IgD-negative memory B cell (primary cell): ENCODE measurements at regions not wholly inside any gene's neighbourhood (a gene's known extent, or its start where the extent isn't known, plus 50 kb on each side); places are given as distances from the start of the nearest gene placed in this dataset.

Source experiments
- H3K27ac Mint-ChIP-seq, 3 donors: one replicate each; pipeline ENCODE4 v1.8.0; 2020 to 2022; ENCODE audit warnings: mild to moderate bottlenecking in 3 of 3, mixed read lengths in 3 of 3, moderate library complexity in 1 of 3
- H3K27me3 Mint-ChIP-seq: one replicate; pipeline ENCODE4 v1.8.0; 2021; ENCODE audit warnings: mixed read lengths
- H3K36me3 Mint-ChIP-seq: one replicate; pipeline ENCODE4 v1.8.0; 2020; ENCODE audit warnings: mild to moderate bottlenecking, mixed read lengths
- H3K4me1 Mint-ChIP-seq, 3 donors: one replicate each; pipeline ENCODE4 v1.8.0; 2020 to 2022; ENCODE audit warnings: mixed read lengths in 3 of 3, mild to moderate bottlenecking in 1 of 3
- H3K4me3 Mint-ChIP-seq, 4 donors: one replicate each; pipeline ENCODE4 v1.8.0; 2020 to 2022; ENCODE audit warnings: mild to moderate bottlenecking in 4 of 4, mixed read lengths in 4 of 4, moderate library complexity in 3 of 4
- H3K9me3 Mint-ChIP-seq, 3 donors: one replicate each; pipeline ENCODE4 v1.8.0; 2020 to 2021; ENCODE audit warnings: mixed read lengths in 3 of 3, mild to moderate bottlenecking in 1 of 3

DNA sequence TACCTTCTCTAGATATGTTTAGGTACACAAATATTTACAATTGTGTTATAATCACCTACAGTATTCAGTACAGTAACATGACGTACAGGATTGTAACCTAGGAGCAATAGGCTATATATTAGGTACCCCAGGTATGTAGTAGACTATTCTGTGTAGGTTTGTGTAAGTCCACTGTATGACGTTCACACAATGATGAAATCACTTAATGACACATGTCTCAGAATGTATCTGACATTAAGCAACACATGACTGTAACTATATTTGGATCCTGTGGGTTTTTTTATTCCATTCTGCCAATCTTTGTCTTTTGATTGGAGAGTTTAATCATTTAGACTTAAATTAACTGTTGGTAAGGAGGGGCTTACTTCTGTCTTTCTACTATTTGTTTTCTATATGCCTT is 52.1 kb downstream of the STYXL2 start:
- H3K9me3 Mint-ChIP-seq: peaks cover 2 to 18% (median 14%) of the 10 kb centered on the region in 3 donors
- no peak overlapping the region for H3K4me3 Mint-ChIP-seq
- peaks cover 11% of the 10 kb centered on the region for H3K27me3 Mint-ChIP-seq
- H3K36me3 Mint-ChIP-seq: peaks cover 2% of the 10 kb centered on the region
- no peak overlapping the region for H3K27ac Mint-ChIP-seq
- no peaks in the 10 kb centered on the region for H3K4me1 Mint-ChIP-seq

DNA sequence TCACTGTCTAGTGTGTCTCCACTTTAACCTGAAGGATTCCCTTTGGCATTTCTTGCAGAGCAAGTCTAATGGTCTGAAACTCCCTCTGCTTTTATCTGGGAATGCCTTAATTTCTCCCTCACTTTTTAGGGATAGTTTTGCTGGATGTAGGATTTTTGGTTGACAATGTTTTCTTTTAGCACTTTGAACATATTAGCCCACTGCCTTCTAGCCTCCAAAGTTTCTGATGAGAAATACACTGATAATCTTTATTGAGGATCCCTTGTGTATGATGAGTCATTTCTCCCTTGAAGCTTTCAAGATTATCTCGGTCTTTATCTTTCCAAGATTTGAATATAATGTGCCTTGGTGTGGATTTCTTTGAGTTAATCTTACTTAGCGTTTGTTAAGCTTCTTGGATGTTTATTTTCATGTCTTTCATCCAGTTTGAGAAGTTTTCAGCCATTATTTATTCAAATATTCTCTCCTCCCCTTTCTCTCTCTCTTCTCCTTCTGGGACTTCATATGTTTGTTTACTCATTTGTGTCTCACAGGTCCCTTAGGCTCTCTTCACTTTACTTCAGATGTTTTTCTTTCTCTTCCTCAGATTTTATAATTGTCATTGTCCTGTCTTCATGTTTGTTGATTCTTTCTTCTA is 53.1 kb downstream of the STYXL2 start:
- Mint-ChIP-seq H3K27ac (no peak overlapping the region), H3K4me1 (no peaks in the 10 kb centered on the region), H3K9me3 (peaks cover 2 to 16% (median 14%) of the 10 kb centered on the region in 3 donors), H3K36me3 (peaks cover 3% of the 10 kb centered on the region), H3K27me3 (peaks cover 13% of the 10 kb centered on the region), H3K4me3 (no peak overlapping the region)

- Mint-ChIP-seq H3K4me3 (no peak overlapping the region), H3K4me1 (no peaks in the 10 kb centered on the region), H3K9me3 (peaks cover 2 to 16% (median 14%) of the 10 kb centered on the region in 3 donors), H3K27ac (no peak overlapping the region), H3K36me3 (peaks cover 4% of the 10 kb centered on the region), H3K27me3 (peaks cover 13% of the 10 kb centered on the region)
Observed at GRCh38 chr1:167148421-167148820, 54.5 kb downstream of the STYXL2 start.

DNA sequence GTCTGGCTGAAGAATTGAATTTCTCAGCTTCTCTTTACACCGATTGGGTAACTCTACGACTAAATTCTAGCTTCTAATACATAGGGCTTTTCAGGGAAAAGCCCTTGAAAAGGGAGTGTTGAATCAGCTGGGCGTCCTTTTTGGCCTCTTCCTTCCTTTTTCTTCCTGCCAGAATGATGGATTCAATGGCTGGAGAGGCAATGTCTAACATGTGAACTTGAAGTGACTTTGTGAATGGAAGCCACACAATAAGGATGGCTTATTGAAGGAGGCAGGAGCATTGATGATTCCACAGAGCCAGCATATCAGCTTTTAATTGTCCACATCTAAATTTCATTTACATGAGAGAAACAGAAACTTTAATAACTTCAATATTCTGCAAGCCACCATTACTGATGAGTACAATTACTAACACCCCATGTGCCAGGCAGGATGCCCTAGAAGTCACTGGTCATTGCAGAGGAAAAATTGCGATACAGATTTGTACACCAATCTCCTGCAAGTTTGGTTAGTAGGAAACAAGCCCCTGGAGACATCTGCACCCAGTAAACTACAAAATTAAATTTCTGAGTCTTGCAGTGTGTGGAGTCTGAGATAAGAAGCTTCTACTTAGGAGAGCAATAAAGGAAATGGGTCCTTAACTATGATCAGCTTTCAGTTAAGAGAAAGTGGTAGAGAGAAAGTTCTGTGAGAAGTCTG is 56.1 kb downstream of the STYXL2 start:
- Mint-ChIP-seq H3K9me3 (peaks cover 2 to 16% (median 14%) of the 10 kb centered on the region in 3 donors), H3K27ac (no peak overlapping the region), H3K27me3 (peaks cover 10% of the 10 kb centered on the region), H3K4me1 (no peaks in the 10 kb centered on the region), H3K36me3 (peaks cover 4% of the 10 kb centered on the region), H3K4me3 (no peak overlapping the region)

DNA sequence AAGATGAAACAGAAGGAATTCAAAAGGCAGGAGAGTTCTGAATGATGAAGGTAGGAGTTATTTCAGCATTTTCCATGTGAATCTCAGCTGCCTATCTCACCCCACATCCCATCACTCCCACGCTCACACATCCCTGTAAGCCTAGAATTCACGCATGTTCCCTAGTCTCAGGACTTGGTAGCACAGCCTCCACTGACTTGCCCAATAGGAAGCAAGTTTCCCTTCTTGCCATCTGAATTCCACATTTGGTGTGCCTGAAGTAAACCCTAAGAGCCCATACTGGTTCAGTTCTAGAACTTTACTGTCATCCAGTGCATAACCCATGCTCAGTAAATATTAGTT is 56.6 kb downstream of the STYXL2 start:
- no peak overlapping the region for H3K27ac Mint-ChIP-seq
- peaks cover 2 to 16% (median 14%) of the 10 kb centered on the region in 3 donors for H3K9me3 Mint-ChIP-seq
- H3K36me3 Mint-ChIP-seq: peaks cover 4% of the 10 kb centered on the region

DNA sequence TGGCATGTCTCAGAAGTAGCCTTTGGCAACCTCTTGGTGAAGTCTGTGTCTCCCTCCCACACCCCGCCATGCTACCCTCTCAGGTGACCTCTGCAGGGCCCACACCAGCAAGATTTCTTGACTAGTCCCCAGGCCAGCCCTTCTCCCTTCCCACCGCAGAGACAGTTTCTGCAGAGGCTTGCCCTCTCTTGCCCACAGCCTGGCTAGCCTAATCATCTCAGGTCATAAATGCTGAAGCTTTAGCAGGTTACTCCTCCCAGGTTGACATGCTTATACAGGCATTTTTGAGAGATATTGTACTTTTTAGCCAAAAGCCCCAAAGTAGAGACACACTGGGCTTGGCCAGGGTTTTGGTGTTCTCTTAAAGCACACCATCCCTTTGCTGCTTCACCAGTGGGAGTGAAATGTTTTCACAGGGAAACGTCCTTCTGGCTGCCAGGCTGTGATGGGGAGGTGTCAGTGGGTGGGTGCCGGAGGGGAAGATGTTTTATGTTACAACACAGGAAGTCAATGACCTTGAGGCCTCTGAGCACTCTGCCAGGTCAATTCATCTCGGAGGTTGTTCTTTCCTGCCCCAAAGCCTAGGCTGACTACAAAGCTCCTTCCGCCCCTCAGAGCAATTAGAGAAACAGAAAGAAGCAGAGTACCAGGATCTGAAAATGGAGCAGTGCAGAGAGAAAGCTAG is 58.5 kb downstream of the STYXL2 start:
- no peaks in the 10 kb centered on the region for H3K4me1 Mint-ChIP-seq
- H3K4me3 Mint-ChIP-seq: no peak overlapping the region
- peaks cover 4% of the 10 kb centered on the region for H3K36me3 Mint-ChIP-seq
- peaks cover 6% of the 10 kb centered on the region for H3K27me3 Mint-ChIP-seq
- H3K9me3 Mint-ChIP-seq: peaks cover under 1 to 4% (median 3%) of the 10 kb centered on the region in 3 donors
- no peak overlapping the region for H3K27ac Mint-ChIP-seq

More for the DNA sequence above, 56.6 kb downstream of the STYXL2 start:
- Mint-ChIP-seq H3K4me1 (no peaks in the 10 kb centered on the region), H3K27me3 (peaks cover 10% of the 10 kb centered on the region), H3K4me3 (no peak overlapping the region)

GRCh38 chr1:167156466-167156865 is 62.6 kb downstream of the STYXL2 start:
- Mint-ChIP-seq H3K4me3 (no peak overlapping the region), H3K9me3 (no peaks in the 10 kb centered on the region), H3K36me3 (peaks cover 2% of the 10 kb centered on the region), H3K4me1 (no peaks in the 10 kb centered on the region), H3K27me3 (peaks cover 6% of the 10 kb centered on the region), H3K27ac (no peak overlapping the region)

- Mint-ChIP-seq H3K27ac (no peak overlapping the region), H3K4me1 (no peaks in the 10 kb centered on the region), H3K4me3 (no peak overlapping the region), H3K27me3 (peaks cover 9% of the 10 kb centered on the region), H3K36me3 (peaks cover under 1% of the 10 kb centered on the region), H3K9me3 (no peaks in the 10 kb centered on the region)
Observed at GRCh38 chr1:167157114-167157513, 63.2 kb downstream of the STYXL2 start.

DNA sequence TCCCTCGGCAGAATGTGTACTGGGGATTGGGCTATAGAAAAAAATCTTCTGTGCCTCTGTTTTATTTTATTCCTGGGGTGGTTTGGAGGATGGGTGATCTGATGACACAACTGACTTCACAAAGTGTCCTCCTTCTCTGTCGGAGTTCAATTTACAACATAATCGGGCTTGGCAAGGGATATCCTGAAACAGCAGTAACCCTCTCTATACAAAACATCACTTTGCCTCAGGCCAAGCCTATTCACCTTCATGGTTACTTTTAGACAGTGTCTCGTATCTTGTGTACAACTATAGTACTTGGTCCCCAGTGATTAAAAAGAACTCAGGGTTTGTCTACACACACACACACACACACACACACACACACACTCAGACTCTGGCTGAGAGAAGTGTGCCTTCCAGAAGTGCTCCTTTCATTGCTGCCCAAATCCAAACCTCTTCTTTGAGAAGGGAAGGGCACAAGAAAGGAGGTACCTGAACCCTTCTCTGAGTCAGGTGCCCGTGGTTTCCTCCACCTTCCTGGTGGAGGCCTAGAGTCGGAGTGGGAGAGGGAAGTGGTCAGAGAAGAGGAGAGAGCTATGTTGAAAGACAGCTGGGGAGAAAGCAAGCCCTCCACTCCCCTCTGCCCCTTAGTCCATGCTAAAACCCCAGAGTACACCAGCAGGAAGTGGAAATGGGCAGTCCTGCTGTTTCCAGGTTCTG is 62.4 kb upstream of the POU2F1 start:
- Mint-ChIP-seq H3K27ac (peak overlapping the region in 1 of 3 donors; percentile 25), H3K27me3 (peaks cover 9% of the 10 kb centered on the region), H3K36me3 (no peaks in the 10 kb centered on the region), H3K9me3 (no peaks in the 10 kb centered on the region), H3K4me1 (no peaks in the 10 kb centered on the region), H3K4me3 (no peak overlapping the region)

GRCh38 chr1:167158813-167159275 is 61.8 kb upstream of the POU2F1 start:
- Mint-ChIP-seq H3K27ac (no peak overlapping the region), H3K27me3 (peaks cover 9% of the 10 kb centered on the region), H3K4me3 (no peak overlapping the region)

DNA sequence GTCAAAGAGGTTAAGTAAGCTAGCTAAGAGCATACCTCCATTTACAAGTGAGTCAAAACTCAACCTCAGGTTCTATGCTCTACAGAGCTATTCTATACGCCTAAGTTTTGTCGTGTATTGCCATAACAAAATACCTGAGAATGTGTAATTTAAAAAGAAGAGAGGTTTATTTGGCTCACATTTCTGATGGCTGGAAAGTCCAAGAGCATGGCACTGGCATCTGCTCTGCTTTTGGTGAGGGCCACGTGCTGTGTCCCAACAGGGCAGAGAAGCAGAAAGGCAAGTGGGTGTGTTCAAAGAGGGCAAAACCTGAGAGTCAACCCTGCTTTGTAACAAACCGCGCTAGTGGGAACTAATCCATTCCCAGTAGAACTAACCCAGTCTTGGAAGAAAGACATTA is 60.9 kb upstream of the POU2F1 start:
- no peaks in the 10 kb centered on the region for H3K9me3 Mint-ChIP-seq
- H3K27me3 Mint-ChIP-seq: peaks cover 9% of the 10 kb centered on the region
- no peaks in the 10 kb centered on the region for H3K36me3 Mint-ChIP-seq
- H3K27ac Mint-ChIP-seq: no peak overlapping the region
- no peaks in the 10 kb centered on the region for H3K4me1 Mint-ChIP-seq
- H3K4me3 Mint-ChIP-seq: no peak overlapping the region

More at GRCh38 chr1:167158813-167159275, 61.8 kb upstream of the POU2F1 start:
- Mint-ChIP-seq H3K9me3 (no peaks in the 10 kb centered on the region), H3K4me1 (no peaks in the 10 kb centered on the region), H3K36me3 (no peaks in the 10 kb centered on the region)

GRCh38 chr1:167161242-167161641 is 59.4 kb upstream of the POU2F1 start:
- Mint-ChIP-seq H3K27ac (no peak overlapping the region), H3K4me1 (no peaks in the 10 kb centered on the region), H3K27me3 (peaks cover 9% of the 10 kb centered on the region), H3K9me3 (no peaks in the 10 kb centered on the region), H3K36me3 (no peaks in the 10 kb centered on the region), H3K4me3 (no peak overlapping the region)

- no peaks in the 10 kb centered on the region for H3K36me3 Mint-ChIP-seq
- H3K4me3 Mint-ChIP-seq: peak overlapping the region in 1 of 4 donors; percentile 2
- H3K27me3 Mint-ChIP-seq: peaks cover 9% of the 10 kb centered on the region
- peak overlapping the region in 1 of 3 donors; percentile 17 for H3K27ac Mint-ChIP-seq
- no peaks in the 10 kb centered on the region for H3K9me3 Mint-ChIP-seq
- H3K4me1 Mint-ChIP-seq: no peaks in the 10 kb centered on the region
Observed at GRCh38 chr1:167161762-167162161, 58.9 kb upstream of the POU2F1 start.

- Mint-ChIP-seq H3K9me3 (no peaks in the 10 kb centered on the region), H3K27me3 (peaks cover 6% of the 10 kb centered on the region), H3K27ac (no peak overlapping the region), H3K4me3 (no peak overlapping the region), H3K4me1 (no peaks in the 10 kb centered on the region), H3K36me3 (no peaks in the 10 kb centered on the region)
Observed at GRCh38 chr1:167165219-167165618, 55.5 kb upstream of the POU2F1 start.
